Left hindlimb (tissue), 1 donor: ENCODE measurements at regions not wholly inside any gene's neighbourhood (a gene's known extent, or its start where the extent isn't known, plus 50 kb on each side); places are given as distances from the start of the nearest gene placed in this dataset.

Experiments
- DNase-seq: peaks from one replicate; pipeline ENCODE4 v3.0.0-alpha.2; 2018

GRCh38 chr9:12874395-12874794 is 99.6 kb downstream of the LURAP1L start:
- no peak for DNase-seq

DNA sequence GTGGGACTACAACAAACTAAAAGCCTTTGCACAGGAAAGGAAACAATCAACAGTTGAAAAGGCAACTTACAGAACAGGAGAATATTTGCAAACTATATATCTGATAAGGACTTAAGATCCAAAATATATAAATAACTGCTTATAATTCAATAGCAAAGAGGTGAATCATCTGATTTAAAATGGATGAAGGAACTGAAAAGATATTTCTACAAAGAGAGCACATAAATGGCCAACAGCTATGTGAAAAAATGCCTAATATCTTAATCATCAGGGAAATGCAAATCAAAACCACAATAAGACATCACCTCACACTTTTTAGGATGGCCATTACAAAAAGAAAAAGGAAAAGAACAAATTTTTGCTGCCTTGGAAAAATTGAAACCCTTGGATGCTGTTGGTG is 100.4 kb downstream of the LURAP1L start:
- DNase-seq: no peak

GRCh38 chr9:12876872-12877271 is 102.1 kb downstream of the LURAP1L start:
- DNase-seq: no peak

GRCh38 chr9:12878351-12878978 is 103.6 kb downstream of the LURAP1L start:
- DNase-seq: no peak

DNA sequence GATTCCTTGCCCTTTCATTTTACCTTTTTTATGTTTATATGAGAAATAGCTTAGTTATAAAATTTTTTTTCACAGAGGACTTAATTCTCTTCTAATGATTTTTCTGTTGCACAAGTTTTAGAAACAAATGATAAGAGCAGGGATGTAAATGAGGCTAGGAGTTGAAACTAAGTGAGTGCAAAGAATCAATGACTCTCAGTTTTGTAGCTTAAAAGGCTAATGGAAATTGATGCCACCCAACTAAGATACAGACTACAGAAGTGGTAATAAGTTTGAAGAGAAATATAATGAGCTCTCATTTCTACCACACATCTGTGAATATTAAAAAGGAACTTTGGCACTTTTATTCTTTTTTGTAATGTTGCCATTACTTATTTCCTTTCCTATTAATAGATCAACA is 105.1 kb downstream of the LURAP1L start:
- no peak for DNase-seq

GRCh38 chr9:12880406-12881015 is 105.7 kb downstream of the LURAP1L start:
- DNase-seq: no peak

DNA sequence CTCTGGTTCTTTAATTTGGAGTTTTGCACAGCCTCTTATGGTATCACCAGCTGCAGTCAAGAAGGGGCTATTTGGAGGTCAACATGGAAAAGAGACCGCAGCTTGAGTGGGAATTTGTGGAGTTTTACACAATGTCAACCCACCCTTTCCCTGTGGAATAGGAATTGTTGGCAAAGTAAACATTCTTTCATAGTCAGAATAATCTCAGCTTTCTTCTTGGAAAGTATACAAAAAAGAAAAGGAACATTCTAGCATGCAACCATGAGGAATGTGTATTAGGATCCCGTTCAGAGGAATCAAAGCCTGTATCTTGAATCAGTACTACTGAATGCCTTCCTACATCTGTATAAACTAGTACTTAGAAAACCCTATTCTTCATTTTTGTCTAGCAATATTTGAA is 107.6 kb downstream of the LURAP1L start:
- DNase-seq: peak; percentile 29

- no peak for DNase-seq
Observed at GRCh38 chr9:12884736-12885395, 110.0 kb downstream of the LURAP1L start.

DNA sequence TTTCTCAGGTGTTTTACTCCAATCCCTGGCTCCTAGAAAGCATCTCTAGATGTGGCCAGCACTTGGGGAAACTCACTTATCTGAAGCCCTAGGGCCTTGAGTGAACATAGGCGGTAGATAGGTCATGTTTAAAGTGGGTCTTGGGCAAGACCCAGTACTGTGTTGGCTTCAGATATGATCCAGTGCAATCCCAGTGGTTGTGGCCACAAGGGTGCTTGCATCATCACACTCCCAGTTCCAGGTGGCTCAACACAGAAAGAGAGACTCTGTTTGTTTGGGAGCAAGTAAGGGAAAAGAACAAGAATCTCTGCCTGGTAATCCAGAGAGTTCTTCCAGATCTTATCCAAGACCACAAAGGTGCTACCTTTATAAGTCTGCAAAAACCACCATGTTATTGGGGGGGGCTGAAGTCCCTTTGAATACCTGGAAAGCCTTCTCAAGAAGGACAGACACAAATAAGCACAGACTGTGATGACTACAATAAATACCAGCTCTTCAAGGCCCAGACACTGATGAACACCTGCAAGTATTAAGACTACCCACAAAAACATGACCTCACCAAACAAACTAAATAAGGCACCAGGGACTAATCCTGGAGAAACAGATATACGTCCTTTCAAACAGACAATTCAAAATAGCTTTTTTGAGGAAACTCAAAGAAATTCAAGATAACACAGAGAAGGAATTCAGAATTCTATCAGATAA is 114.7 kb downstream of the LURAP1L start:
- DNase-seq: no peak

GRCh38 chr9:12891588-12891987 is 116.8 kb downstream of the LURAP1L start:
- DNase-seq: no peak

- no peak for DNase-seq
Observed at GRCh38 chr9:12903316-12903715, 128.5 kb downstream of the LURAP1L start.

DNA sequence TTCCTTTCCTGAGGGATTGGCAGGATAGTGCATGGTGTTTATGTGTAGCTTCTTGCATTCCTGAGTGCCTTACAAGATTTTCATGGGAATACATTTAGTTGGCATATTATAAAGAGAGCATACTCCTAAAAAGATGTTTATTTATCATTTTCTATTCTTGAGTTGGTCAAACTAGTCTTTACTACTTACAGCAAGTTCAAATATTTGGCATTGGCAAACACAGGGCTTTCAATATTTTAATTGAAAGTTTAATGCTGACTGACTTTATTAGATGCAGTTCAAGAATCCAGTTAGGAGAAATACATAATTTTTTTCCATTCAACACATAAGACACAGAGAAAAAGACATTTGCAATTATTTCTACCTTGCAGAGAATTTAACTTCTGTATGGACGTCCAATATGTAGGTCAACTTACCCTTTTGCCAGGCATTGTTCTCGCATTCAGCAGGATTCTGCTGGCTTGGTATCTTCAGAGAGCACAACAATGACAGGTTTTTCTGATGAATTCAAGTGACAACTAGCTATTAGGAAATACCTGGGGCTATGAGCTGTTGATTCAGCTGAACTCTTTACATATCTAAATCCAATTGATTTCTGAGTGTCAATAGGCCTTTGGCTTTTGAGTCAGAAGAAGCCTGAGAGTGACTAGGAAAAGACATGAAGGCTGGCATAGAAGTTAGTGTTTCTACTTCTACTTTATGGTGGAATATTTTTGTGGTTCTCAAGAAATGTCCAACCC is 129.6 kb downstream of the LURAP1L start:
- DNase-seq: no peak

DNA sequence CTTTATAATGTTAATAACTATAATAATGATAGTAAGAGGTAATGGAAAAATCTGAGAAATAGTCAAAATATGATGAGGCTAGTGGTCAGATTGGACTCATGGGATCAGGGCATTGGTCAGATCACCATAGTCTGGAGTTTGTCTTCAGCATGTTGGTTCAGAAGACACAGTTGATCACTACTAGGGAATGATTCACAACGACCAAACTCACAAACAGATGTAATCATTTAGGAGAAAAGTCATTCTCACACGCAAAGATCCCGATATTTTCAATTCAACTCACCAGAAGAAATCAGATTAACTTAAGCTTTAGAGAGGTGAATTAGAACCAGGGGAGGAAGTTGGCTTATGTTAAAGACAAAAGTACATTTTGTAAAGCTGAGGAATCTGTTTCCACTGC is 131.8 kb downstream of the LURAP1L start:
- no peak for DNase-seq

DNA sequence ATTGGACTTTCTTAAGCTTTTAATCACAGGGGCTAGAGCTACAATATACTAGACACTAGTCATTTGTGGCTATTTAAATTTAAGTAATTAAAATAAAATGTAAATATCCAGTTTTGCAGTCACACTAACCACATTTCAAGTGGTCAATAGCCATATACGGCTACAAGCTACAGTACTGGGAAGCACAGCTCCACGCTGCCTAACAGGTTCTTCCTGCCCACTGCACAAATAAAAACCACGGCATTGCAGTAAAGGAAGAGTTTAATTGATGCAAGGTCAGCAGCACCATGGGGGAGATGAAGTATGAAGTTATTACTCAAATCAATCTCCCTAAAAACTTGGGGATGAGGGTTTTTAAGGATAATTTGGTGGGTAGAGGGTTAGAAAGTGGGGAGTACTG is 134.1 kb downstream of the LURAP1L start:
- no peak for DNase-seq

GRCh38 chr9:12915366-12915954 is 140.6 kb downstream of the LURAP1L start:
- DNase-seq: no peak

DNA sequence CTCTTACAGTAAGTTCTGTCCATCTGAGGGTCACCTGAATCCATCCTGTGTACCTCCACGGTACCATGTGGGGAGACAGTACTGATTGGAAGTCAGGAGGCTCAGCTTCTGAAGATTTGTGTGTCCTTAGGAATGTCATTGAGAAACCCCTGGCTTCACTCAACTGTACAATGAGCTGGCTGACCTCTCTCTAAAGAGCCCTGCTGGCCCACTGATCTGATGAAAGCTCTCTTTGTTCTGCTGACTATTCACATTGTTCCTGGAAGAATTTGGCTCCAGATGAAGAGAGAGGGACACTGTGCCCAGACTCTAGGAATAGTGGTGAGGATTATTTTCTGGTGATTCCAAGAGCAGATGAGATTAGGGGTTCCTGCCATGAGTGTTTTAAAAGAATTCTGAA is 141.2 kb downstream of the LURAP1L start:
- DNase-seq: no peak

GRCh38 chr9:12920437-12920836 is 145.6 kb downstream of the LURAP1L start:
- DNase-seq: no peak

DNA sequence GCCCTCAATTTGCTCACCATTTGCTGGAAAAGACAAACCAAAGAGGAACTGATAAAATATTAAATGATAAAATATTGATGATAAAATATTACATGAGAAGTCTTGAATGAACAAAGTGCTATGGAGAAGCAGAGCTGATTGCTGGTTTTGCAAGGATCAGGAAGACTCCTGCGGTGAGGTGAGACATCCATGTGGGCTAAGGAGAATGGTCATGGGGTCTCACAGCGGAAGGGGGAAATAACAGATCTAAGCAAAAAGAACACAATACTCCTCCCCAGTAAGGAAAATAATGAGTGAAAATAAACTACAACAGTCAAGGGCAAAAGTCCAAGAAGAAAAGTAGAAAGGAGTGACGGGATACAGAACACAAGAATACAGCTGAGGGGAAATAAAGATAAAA is 146.8 kb downstream of the LURAP1L start:
- no peak for DNase-seq

DNA sequence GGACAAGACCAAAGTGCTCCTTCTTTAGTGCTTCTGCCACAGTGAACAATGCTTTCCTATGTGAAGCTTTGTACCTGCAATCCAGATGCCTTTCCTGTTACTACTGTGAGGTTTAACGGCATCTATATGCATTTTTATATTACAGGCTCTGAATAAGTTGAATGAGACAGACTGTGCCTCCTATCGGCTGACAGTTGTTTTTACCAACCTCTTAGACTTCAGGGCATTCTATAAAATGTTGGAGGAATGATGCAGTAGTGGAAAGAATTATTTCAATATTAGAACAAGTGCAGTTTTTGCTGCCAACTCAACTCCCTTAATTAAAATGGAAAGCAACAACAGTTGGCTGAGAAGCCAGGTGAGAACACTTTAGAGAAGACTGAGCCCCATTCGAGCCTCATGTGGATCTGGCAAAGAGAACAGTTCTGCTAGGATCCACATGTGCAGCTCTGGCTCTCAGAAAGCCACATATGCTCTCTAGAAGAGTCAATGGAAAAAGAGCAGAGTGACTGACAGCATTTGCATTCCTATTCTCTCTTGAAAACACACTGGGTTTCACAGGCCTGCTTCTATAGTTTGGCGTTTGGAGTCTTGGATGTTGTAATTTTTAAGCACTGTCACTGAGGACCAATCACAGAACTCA is 147.5 kb downstream of the LURAP1L start:
- peak; percentile 54 for DNase-seq

- DNase-seq: peak; percentile 62
Observed at GRCh38 chr9:12923468-12924009, 148.7 kb downstream of the LURAP1L start.

DNA sequence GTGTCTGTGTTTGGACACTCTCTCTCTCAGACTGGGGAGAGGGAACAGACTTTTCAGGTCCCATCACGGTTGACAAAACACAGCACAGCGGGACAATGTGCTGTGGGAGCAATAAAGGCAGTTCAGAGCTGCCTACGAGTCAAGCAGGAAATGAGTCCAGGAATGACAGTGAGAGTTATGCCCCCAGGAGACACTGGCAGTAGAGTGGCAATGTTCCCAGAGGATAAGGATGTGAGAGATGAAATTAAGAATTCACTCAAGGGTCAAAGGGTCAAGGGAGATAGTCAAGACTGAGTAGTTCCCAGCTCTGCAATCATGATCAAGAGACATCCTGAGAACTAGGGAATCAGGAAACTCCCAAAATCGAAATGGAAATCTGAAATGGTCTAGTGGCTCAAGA is 156.1 kb downstream of the LURAP1L start:
- DNase-seq: no peak

- no peak for DNase-seq
Observed at GRCh38 chr9:12933957-12934356, 159.1 kb downstream of the LURAP1L start.
